Kidney epithelial cell (primary cell): ENCODE measurements at regions not wholly inside any gene's neighbourhood (a gene's known extent, or its start where the extent isn't known, plus 50 kb on each side); places are given as distances from the start of the nearest gene placed in this dataset.

Source experiments
- DNase-seq: peaks from one replicate; pipeline ENCODE4 v3.0.0-alpha.2; 2010; ENCODE audit warnings: low read depth
- H3K27me3 ChIP-seq: 2 replicates; pipeline ENCODE4 v1.6.0; 2011; ENCODE audit warnings: low read length; ENCODE audit not compliant: control insufficient read depth, insufficient read depth
- H3K36me3 ChIP-seq: 2 replicates; pipeline ENCODE4 v1.5.1; 2011; ENCODE audit warnings: low read length; ENCODE audit not compliant: control insufficient read depth, insufficient read depth
- H3K4me3 ChIP-seq: 2 replicates; pipeline ENCODE4 v1.5.1; 2011; ENCODE audit warnings: low read depth, mild to moderate bottlenecking, control low read depth, low read length
- CTCF ChIP-seq: IDR thresholded peaks from 2 replicates; pipeline ENCODE4 v1.5.1; 2011; ENCODE audit warnings: mild to moderate bottlenecking, moderate library complexity, low read length, control low read depth, inconsistent platforms; ENCODE audit not compliant: insufficient read depth, poor library complexity, severe bottlenecking

GRCh38 chr13:65268009-65268408, 1962.1 kb downstream of the PCDH9 start:
- no peak for DNase-seq
- TF ChIP-seq CTCF: no peak
- Histone ChIP-seq H3K4me3 (no peak overlapping the region), H3K36me3 (no peaks in the 10 kb centered on the region), H3K27me3 (no peaks in the 10 kb centered on the region)

- DNase-seq: no peak
- H3K27me3 ChIP-seq: no peaks in the 10 kb centered on the region
- no peak overlapping the region for H3K4me3 ChIP-seq
- no peaks in the 10 kb centered on the region for H3K36me3 ChIP-seq
- no peak for TF ChIP-seq CTCF
Observed at GRCh38 chr13:65265988-65266387, 1964.1 kb downstream of the PCDH9 start.

- Histone ChIP-seq H3K4me3 (no peak overlapping the region), H3K27me3 (no peaks in the 10 kb centered on the region), H3K36me3 (no peaks in the 10 kb centered on the region)
- no peak for DNase-seq
- TF ChIP-seq CTCF: no peak
Observed at GRCh38 chr13:65264066-65264465, 1966.1 kb downstream of the PCDH9 start.

- H3K4me3 ChIP-seq: no peak overlapping the region
- no peaks in the 10 kb centered on the region for H3K36me3 ChIP-seq
- no peak for DNase-seq
- no peaks in the 10 kb centered on the region for H3K27me3 ChIP-seq
- TF ChIP-seq CTCF: no peak
Observed at GRCh38 chr13:65260946-65261891, 1968.9 kb downstream of the PCDH9 start.

GRCh38 chr13:65240773-65241172, 1989.4 kb downstream of the PCDH9 start:
- no peak for DNase-seq

More at GRCh38 chr13:65240773-65241172, 1989.4 kb downstream of the PCDH9 start:
- Histone ChIP-seq H3K4me3 (no peak overlapping the region), H3K27me3 (no peaks in the 10 kb centered on the region), H3K36me3 (no peaks in the 10 kb centered on the region)
- no peak for TF ChIP-seq CTCF
